ENCODE measurements at regions not wholly inside any gene's neighbourhood (a gene's known extent, or its start where the extent isn't known, plus 50 kb on each side); places are given as distances from the start of the nearest gene placed in this dataset.

- no peak overlapping the region for H3K27ac ChIP-seq (ENCODE audit: low read depth, low read length)
- no peaks in the 10 kb centered on the region for H3K4me1 Mint-ChIP-seq
- H3K9ac ChIP-seq (ENCODE audit: extremely low read depth, low read length, poor library complexity, severe bottlenecking), result no peak overlapping the region
- H3K4me3 ChIP-seq (ENCODE audit: low read length), result no peak overlapping the region
- H3K9me3 Mint-ChIP-seq, result peaks cover 37% of the 10 kb centered on the region
- H3K36me3 ChIP-seq (ENCODE audit: control insufficient read depth, insufficient read depth, low read length), result no peaks in the 10 kb centered on the region
- no peaks in the 10 kb centered on the region for H3K36me3 Mint-ChIP-seq (ENCODE audit: low read depth)
- no CpG with 5 or more reads among the region's 1 CpG for WGBS, 2 experiments (ENCODE audit: insufficient coverage in 1 of 2, insufficient read length in 1 of 2)
- no peaks in the 10 kb centered on the region for H3K4me1 ChIP-seq (ENCODE audit: control insufficient read depth, insufficient read depth, low read length)
- no peaks in the 10 kb centered on the region for H3K27me3 ChIP-seq (ENCODE audit: control insufficient read depth, insufficient read depth, low read length, poor library complexity, severe bottlenecking)
- TF ChIP-seq, protein P1, sequence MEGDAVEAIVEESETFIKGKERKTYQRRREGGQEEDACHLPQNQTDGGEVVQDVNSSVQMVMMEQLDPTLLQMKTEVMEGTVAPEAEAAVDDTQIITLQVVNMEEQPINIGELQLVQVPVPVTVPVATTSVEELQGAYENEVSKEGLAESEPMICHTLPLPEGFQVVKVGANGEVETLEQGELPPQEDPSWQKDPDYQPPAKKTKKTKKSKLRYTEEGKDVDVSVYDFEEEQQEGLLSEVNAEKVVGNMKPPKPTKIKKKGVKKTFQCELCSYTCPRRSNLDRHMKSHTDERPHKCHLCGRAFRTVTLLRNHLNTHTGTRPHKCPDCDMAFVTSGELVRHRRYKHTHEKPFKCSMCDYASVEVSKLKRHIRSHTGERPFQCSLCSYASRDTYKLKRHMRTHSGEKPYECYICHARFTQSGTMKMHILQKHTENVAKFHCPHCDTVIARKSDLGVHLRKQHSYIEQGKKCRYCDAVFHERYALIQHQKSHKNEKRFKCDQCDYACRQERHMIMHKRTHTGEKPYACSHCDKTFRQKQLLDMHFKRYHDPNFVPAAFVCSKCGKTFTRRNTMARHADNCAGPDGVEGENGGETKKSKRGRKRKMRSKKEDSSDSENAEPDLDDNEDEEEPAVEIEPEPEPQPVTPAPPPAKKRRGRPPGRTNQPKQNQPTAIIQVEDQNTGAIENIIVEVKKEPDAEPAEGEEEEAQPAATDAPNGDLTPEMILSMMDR (conservative IDR thresholded peaks at IDR 0.05), result no peak
- no peak overlapping the region for H3K4me3 Mint-ChIP-seq
- no peak overlapping the region for H3K27ac Mint-ChIP-seq
- no peak for DNase-seq
- peaks cover 13% of the 10 kb centered on the region for H3K27me3 Mint-ChIP-seq (ENCODE audit: insufficient read depth)
- no peaks in the 10 kb centered on the region for H3K9me3 ChIP-seq (ENCODE audit: control insufficient read depth, low read length)
Observed at GRCh38 chrX:147781844-147782243, 129.9 kb upstream of the FMR1 start.

DNA sequence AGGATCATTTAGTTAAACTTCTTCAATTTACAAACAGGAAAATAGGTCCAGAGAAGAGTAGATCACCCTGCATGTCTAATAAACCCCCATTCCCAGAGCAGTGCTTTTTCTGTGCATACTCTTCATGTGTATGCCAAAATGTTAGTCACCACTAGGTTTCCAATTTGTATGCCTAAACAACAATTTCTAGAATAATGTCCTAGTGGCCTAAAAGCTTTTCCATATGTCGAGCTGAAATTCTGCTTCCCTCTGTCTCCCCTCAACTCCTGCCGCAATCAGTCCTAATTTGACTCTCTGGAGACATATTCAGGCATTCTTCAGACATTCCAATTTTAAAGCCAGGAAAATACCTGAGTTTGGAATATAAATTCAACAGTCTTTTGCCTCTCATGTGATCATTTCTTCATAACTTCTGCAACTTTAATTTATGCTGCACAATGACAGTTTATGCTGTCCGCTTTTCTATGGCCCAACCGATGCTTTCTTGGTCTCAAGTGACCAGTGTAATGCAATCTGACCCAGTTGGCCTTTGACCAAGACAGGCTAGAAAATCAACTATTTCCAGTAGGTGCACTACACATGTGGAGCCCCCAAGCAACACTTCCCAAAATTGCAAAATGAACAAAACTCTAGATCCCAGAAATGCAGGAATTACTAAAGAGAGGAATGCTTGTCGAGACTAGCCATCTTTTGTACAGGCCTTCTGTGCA lies 122.9 kb upstream of the FMR1 start:
- 86 to 89% methylated on average over 5 of the region's 5 CpGs for WGBS, 2 experiments (ENCODE audit: insufficient coverage in 1 of 2, insufficient read length in 1 of 2)
- Mint-ChIP-seq H3K9me3 (peaks cover 19% of the 10 kb centered on the region), H3K4me3 (no peak overlapping the region), H3K36me3 (ENCODE audit: low read depth) (no peaks in the 10 kb centered on the region), H3K27ac (no peak overlapping the region), H3K4me1 (no peaks in the 10 kb centered on the region), H3K27me3 (ENCODE audit: insufficient read depth) (peaks cover 7% of the 10 kb centered on the region)
- no peak for DNase-seq
- H3K9me3 ChIP-seq (ENCODE audit: control insufficient read depth, low read length), result no peaks in the 10 kb centered on the region
- H3K27me3 ChIP-seq (ENCODE audit: control insufficient read depth, insufficient read depth, low read length, poor library complexity, severe bottlenecking), result no peaks in the 10 kb centered on the region
- no peaks in the 10 kb centered on the region for H3K4me1 ChIP-seq (ENCODE audit: control insufficient read depth, insufficient read depth, low read length)
- TF ChIP-seq, protein P1 (conservative IDR thresholded peaks at IDR 0.05), result no peak
- no peaks in the 10 kb centered on the region for H3K36me3 ChIP-seq (ENCODE audit: control insufficient read depth, insufficient read depth, low read length)
- H3K27ac ChIP-seq (ENCODE audit: low read depth, low read length), result no peak overlapping the region
- H3K4me3 ChIP-seq (ENCODE audit: low read length), result no peak overlapping the region
- H3K9ac ChIP-seq (ENCODE audit: extremely low read depth, low read length, poor library complexity, severe bottlenecking), result no peak overlapping the region

GRCh38 chrX:147800663-147801062 lies 111.1 kb upstream of the FMR1 start:
- H3K36me3 Mint-ChIP-seq (ENCODE audit: low read depth), result no peaks in the 10 kb centered on the region
- H3K4me3 Mint-ChIP-seq, result no peak overlapping the region
- no peak for DNase-seq
- Histone ChIP-seq H3K27ac (ENCODE audit: low read depth, low read length) (no peak overlapping the region), H3K36me3 (ENCODE audit: control insufficient read depth, insufficient read depth, low read length) (no peaks in the 10 kb centered on the region), H3K4me3 (ENCODE audit: low read length) (no peak overlapping the region), H3K9me3 (ENCODE audit: control insufficient read depth, low read length) (no peaks in the 10 kb centered on the region), H3K27me3 (ENCODE audit: control insufficient read depth, insufficient read depth, low read length, poor library complexity, severe bottlenecking) (no peaks in the 10 kb centered on the region), H3K4me1 (ENCODE audit: control insufficient read depth, insufficient read depth, low read length) (no peaks in the 10 kb centered on the region), H3K9ac (ENCODE audit: extremely low read depth, low read length, poor library complexity, severe bottlenecking) (no peak overlapping the region)
- WGBS, 2 experiments (ENCODE audit: insufficient coverage in 1 of 2, insufficient read length in 1 of 2), result 78% methylated on average over 1 of the region's 1 CpG; no CpG with 5 or more reads in 1 of the 2 experiments
- no peak overlapping the region for H3K27ac Mint-ChIP-seq
- peaks cover 71% of the 10 kb centered on the region for H3K9me3 Mint-ChIP-seq
- TF ChIP-seq, protein P1 (conservative IDR thresholded peaks at IDR 0.05), result no peak
- H3K4me1 Mint-ChIP-seq, result no peaks in the 10 kb centered on the region
- H3K27me3 Mint-ChIP-seq (ENCODE audit: insufficient read depth), result peaks cover 11% of the 10 kb centered on the region
